ENCODE measurements at regions not wholly inside any gene's neighbourhood (a gene's known extent, or its start where the extent isn't known, plus 50 kb on each side); places are given as distances from the start of the nearest gene placed in this dataset.
A peak's percentile ranks its signal among the peaks of the same experiment; 100 is the strongest.

GRCh38 chr2:196445991-196446390 lies 193.5 kb upstream of the CCDC150 start:
- no peak for DNase-seq

GRCh38 chr2:196448407-196449079 lies 191.0 kb upstream of the CCDC150 start:
- DNase-seq: no peak

- no peak for DNase-seq
Measured at GRCh38 chr2:196449083-196449482, 190.4 kb upstream of the CCDC150 start.

- DNase-seq: no peak
Measured at GRCh38 chr2:196452758-196453157, 186.8 kb upstream of the CCDC150 start.

- DNase-seq: peak; percentile 9
Measured at GRCh38 chr2:196453613-196454047, 185.9 kb upstream of the CCDC150 start.

- no peak for DNase-seq
Measured at GRCh38 chr2:196454492-196454891, 185.0 kb upstream of the CCDC150 start.

- DNase-seq: no peak
Measured at GRCh38 chr2:196459539-196459938, 180.0 kb upstream of the CCDC150 start.

GRCh38 chr2:196463706-196464105 lies 175.8 kb upstream of the CCDC150 start:
- DNase-seq: no peak

- DNase-seq: no peak
Measured at GRCh38 chr2:196464311-196464710, 175.2 kb upstream of the CCDC150 start.

- no peak for DNase-seq
Measured at GRCh38 chr2:196466581-196466980, 172.9 kb upstream of the CCDC150 start.

- DNase-seq: no peak
Measured at GRCh38 chr2:196468394-196468793, 171.1 kb upstream of the CCDC150 start.

- no peak for DNase-seq
Measured at GRCh38 chr2:196473617-196474016, 165.9 kb upstream of the CCDC150 start.

GRCh38 chr2:196475611-196476010 lies 163.9 kb upstream of the CCDC150 start:
- DNase-seq: no peak

- no peak for DNase-seq
Measured at GRCh38 chr2:196478588-196478987, 160.9 kb upstream of the CCDC150 start.

GRCh38 chr2:196479350-196479749 lies 160.2 kb upstream of the CCDC150 start:
- no peak for DNase-seq

GRCh38 chr2:196480653-196481323 lies 158.7 kb upstream of the CCDC150 start:
- DNase-seq: no peak

- DNase-seq: no peak
Measured at GRCh38 chr2:196481324-196481697, 158.2 kb upstream of the CCDC150 start.

- DNase-seq: no peak
Measured at GRCh38 chr2:196482119-196483065, 157.1 kb upstream of the CCDC150 start.

- no peak for DNase-seq
Measured at GRCh38 chr2:196486146-196486545, 153.4 kb upstream of the CCDC150 start.

- DNase-seq: no peak
Measured at GRCh38 chr2:196487417-196487816, 152.1 kb upstream of the CCDC150 start.

GRCh38 chr2:196489371-196489770 lies 150.1 kb upstream of the CCDC150 start:
- DNase-seq: no peak

GRCh38 chr2:196492946-196493345 lies 146.6 kb upstream of the CCDC150 start:
- no peak for DNase-seq

- DNase-seq: no peak
Measured at GRCh38 chr2:196498962-196499361, 140.6 kb upstream of the CCDC150 start.

GRCh38 chr2:196499686-196500085 lies 139.8 kb upstream of the CCDC150 start:
- DNase-seq: no peak

Data from stimulated activated naive CD4-positive, alpha-beta T cell treated with Interleukin-2 at 50 U/mL for 16 hours (primary cell).